ENCODE measurements at regions not wholly inside any gene's neighbourhood (a gene's known extent, or its start where the extent isn't known, plus 50 kb on each side); places are given as distances from the start of the nearest gene placed in this dataset.

GRCh38 chr16:52787709-52788108 lies 240.8 kb upstream of the TOX3 start:
- TF ChIP-seq CTCF (IDR thresholded peaks at IDR 0.05) (no peak), POLR2A (IDR thresholded peaks at IDR 0.05) (no peak), POLR2AphosphoS5 (IDR thresholded peaks at IDR 0.05) (no peak), EP300 (IDR thresholded peaks at IDR 0.05; ENCODE audit: low read depth) (no peak)

All from transverse colon (tissue), 4 donors.